Endothelial cell of umbilical vein (primary cell): ENCODE measurements at regions not wholly inside any gene's neighbourhood (a gene's known extent, or its start where the extent isn't known, plus 50 kb on each side); places are given as distances from the start of the nearest gene placed in this dataset.

ENCODE experiments used
- BruUV-seq: library from RNA; stranded (reverse); fragments of 400-500 nt; replicated peaks from 2 replicates; lab custom pipeline; 2021; lab: Mats Ljungman, UMichigan
- CTCF ChIA-PET: fragments of 300-600, 350-600 bp; sonication (Branson Sonifier 250); formaldehyde crosslinking; loops from one replicate; lab custom pipeline; 2021; ENCODE audit warnings: antibody characterized with exemption, inconsistent platforms; lab: Charles Lee
- POLR2A ChIA-PET: fragments of 300-600, 350-600 bp; sonication (Branson Sonifier 250); formaldehyde crosslinking; loops from one replicate; lab custom pipeline; 2021; ENCODE audit warnings: antibody characterized with exemption, inconsistent platforms; lab: Charles Lee
- DNase-seq: peaks from one replicate; pipeline ENCODE4 v3.0.0-alpha.2; 2011; ENCODE audit warnings: low read depth, low spot score
- FAIRE-seq: peaks from 2 replicates; lab custom pipeline; 2011; peaks lifted over from hg19 to GRCh38; lab: Jason Lieb, UNC
- H2AFZ ChIP-seq: 2 replicates; pipeline ENCODE4 v1.6.0; 2012; ENCODE audit warnings: low read depth, low read length, control low read depth, inconsistent platforms
- H3K27ac ChIP-seq: 2 replicates; pipeline ENCODE4 v1.5.1; 2011; ENCODE audit warnings: low read depth, mild to moderate bottlenecking, control low read depth, low read length, moderate library complexity; ENCODE audit not compliant: insufficient read depth
- H3K27me3 ChIP-seq, 2 experiments: 2 replicates each; pipeline versions ENCODE4 v1.6.0 to v1.6.1; 2011; ENCODE audit warnings: low read length in 2 of 2, mixed read lengths in 1 of 2; ENCODE audit not compliant: control insufficient read depth in 2 of 2, insufficient read depth in 2 of 2
- H3K36me3 ChIP-seq, 2 experiments: 2 replicates in 1 of 2; 3 replicates in 1 of 2; pipeline ENCODE4 v1.5.1; 2011; ENCODE audit warnings: low read length in 2 of 2, mild to moderate bottlenecking in 1 of 2, moderate library complexity in 1 of 2; ENCODE audit not compliant: control insufficient read depth in 2 of 2, insufficient read depth in 2 of 2; ENCODE audit errors: extremely low read depth in 1 of 2
- H3K4me1 ChIP-seq: 3 replicates; pipeline ENCODE4 v1.5.1; 2011; ENCODE audit warnings: mild to moderate bottlenecking, low read length; ENCODE audit not compliant: control insufficient read depth, insufficient read depth; ENCODE audit errors: extremely low read depth
- H3K4me2 ChIP-seq: 2 replicates; pipeline ENCODE4 v1.6.1; 2011; ENCODE audit warnings: low read length, control low read depth, mixed read lengths; ENCODE audit not compliant: insufficient read depth
- H3K4me3 ChIP-seq, 3 experiments: fragments of 200-600 bp in 1 of 3; sonication (generic), shearing (Covaris generic) in 1 of 3; replicated peaks in 1 of 3; 2 replicates each; pipeline ENCODE4 v1.5.1; 2011 to 2016; ENCODE audit warnings: control low read depth in 3 of 3, low read length in 3 of 3, mild to moderate bottlenecking in 2 of 3, inconsistent platforms in 1 of 3, low read depth in 1 of 3, moderate library complexity in 1 of 3; ENCODE audit not compliant: insufficient read depth in 1 of 3
- H3K79me2 ChIP-seq: 2 replicates; pipeline ENCODE4 v1.6.0; 2012; ENCODE audit warnings: low read length, inconsistent platforms; ENCODE audit not compliant: control insufficient read depth, insufficient read depth
- H3K9ac ChIP-seq: replicated peaks from 2 replicates; pipeline ENCODE3; 2011; ENCODE audit warnings: low read length, control low read depth; ENCODE audit not compliant: insufficient read depth; ENCODE audit errors: extremely low read depth
- H3K9me1 ChIP-seq: replicated peaks from 3 replicates; pipeline ENCODE4 v1.6.0; 2011; ENCODE audit warnings: mild to moderate bottlenecking, low read length; ENCODE audit not compliant: control insufficient read depth, insufficient read depth; ENCODE audit errors: extremely low read depth
- H3K9me3 ChIP-seq: replicated peaks from 2 replicates; pipeline ENCODE4 v1.5.1; 2012; ENCODE audit warnings: low read length, inconsistent platforms; ENCODE audit not compliant: control insufficient read depth, insufficient read depth
- H4K20me1 ChIP-seq: replicated peaks from 2 replicates; pipeline ENCODE3; 2011; ENCODE audit warnings: mild to moderate bottlenecking, low read length; ENCODE audit not compliant: control insufficient read depth, insufficient read depth; ENCODE audit errors: extremely low read depth
- EZH2 ChIP-seq: IDR thresholded peaks from 2 replicates; pipeline ENCODE4 v1.6.1; 2012; ENCODE audit warnings: borderline replicate concordance, low read depth, mild to moderate bottlenecking, moderate library complexity, low read length, inconsistent platforms; ENCODE audit not compliant: severe bottlenecking
- FOS ChIP-seq: IDR thresholded peaks from 2 replicates; pipeline ENCODE4 v1.6.1; 2011; ENCODE audit warnings: mild to moderate bottlenecking, low read length, moderate library complexity, borderline replicate concordance; ENCODE audit not compliant: insufficient read depth
- GATA2 ChIP-seq: IDR thresholded peaks from 2 replicates; pipeline ENCODE4 v1.7.0; 2011; ENCODE audit warnings: low read depth, mild to moderate bottlenecking, moderate library complexity, mixed read lengths, low read length; ENCODE audit not compliant: insufficient read length, insufficient read depth
- JUN ChIP-seq: IDR thresholded peaks from 2 replicates; pipeline ENCODE4 v1.6.1; 2011; ENCODE audit warnings: borderline replicate concordance, low read depth; ENCODE audit not compliant: insufficient read length, insufficient read depth
- MYC ChIP-seq: IDR thresholded peaks from one replicate; pipeline ENCODE4 v1.6.1; 2011; ENCODE audit warnings: mild to moderate bottlenecking, low read depth, low read length
- POLR2A ChIP-seq: IDR thresholded peaks from 2 replicates; pipeline ENCODE4 v1.6.1; 2012; ENCODE audit warnings: low read depth, mild to moderate bottlenecking, control low read depth, low read length
- POLR2AphosphoS5 ChIP-seq: IDR thresholded peaks from 2 replicates; pipeline ENCODE4 v1.6.1; 2012; ENCODE audit warnings: low read depth, mild to moderate bottlenecking, control low read depth, low read length, moderate library complexity; ENCODE audit not compliant: insufficient read depth
- dilution Hi-C: fragments of 300-500 bp; cut with MboI; formaldehyde crosslinking; loops from one replicate; pipeline ENCODE4 v1.15.0; 2019; ENCODE audit warnings: low sequenced_read_pairs; ENCODE audit not compliant: extremely low pct_ligation_motif_present
- intact Hi-C: fragments of 100-400 bp; cut with micrococcal nuclease; formaldehyde crosslinking; loops from one replicate; pipeline ENCODE4 v1.10.0; 2022
- TF ChIP-seq, protein P1 (sequence below): IDR thresholded peaks from 2 replicates; pipeline ENCODE4 v1.6.1; 2011; ENCODE audit not compliant: insufficient read depth, insufficient read length
- TF ChIP-seq, protein P2 (sequence below), 2 donors: IDR thresholded peaks; 1 replicate in 1 of 2; 2 replicates in 1 of 2; pipeline ENCODE4 v1.5.1; 2011; ENCODE audit warnings: low read length in 2 of 2, mild to moderate bottlenecking in 2 of 2, moderate library complexity in 2 of 2, control low read depth in 1 of 2, inconsistent platforms in 1 of 2, low read depth in 1 of 2; ENCODE audit not compliant: insufficient read depth in 1 of 2; ENCODE audit errors: extremely low read depth in 1 of 2

DNA sequence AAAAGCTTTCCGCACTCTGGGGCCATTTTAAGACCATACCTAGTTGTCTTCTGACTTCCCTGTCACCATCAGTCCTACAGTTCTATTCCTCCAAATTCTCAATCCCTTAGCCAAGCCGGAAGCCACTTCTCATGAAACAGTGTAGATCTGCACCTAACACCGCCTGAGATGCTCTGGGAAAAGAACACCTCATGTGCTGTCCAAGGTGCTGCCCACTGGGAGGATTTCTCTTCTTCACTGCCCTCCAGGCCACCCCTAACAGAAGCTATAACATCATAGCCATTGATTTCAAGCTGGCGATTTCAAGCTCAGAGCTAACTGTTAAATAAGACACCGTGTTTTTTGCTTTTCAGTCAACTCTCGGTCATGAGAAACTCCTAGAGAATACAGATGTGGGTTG lies 559.3 kb downstream of the CCDC171 start:
- DNase-seq = no peak
- Histone ChIP-seq H3K79me2 (no peaks in the 10 kb centered on the region), H3K27me3 (no peaks in the 10 kb centered on the region), H2AFZ (no peak overlapping the region), H3K36me3 (no peaks in the 10 kb centered on the region), H3K9me3 (no peaks in the 10 kb centered on the region), H4K20me1 (no peaks in the 10 kb centered on the region), H3K4me1 (no peaks in the 10 kb centered on the region), H3K9me1 (no peaks in the 10 kb centered on the region), H3K9ac (no peak overlapping the region), H3K4me2 (no peak overlapping the region), H3K4me3 (no peak overlapping the region), H3K27ac (no peak overlapping the region)
- ChIA-PET CTCF (interaction anchor here (2.6 kb wide), 1 partner anchor 22 kb away, joined by 8 read pairs; no protein-coding TSS in a partner anchor), POLR2A (no interaction called here)
- TF ChIP-seq EZH2 (no peak), GATA2 (no peak), JUN (no peak), MYC (no peak), POLR2AphosphoS5 (no peak), FOS (no peak), POLR2A (no peak)
- TF ChIP-seq, protein P1, sequence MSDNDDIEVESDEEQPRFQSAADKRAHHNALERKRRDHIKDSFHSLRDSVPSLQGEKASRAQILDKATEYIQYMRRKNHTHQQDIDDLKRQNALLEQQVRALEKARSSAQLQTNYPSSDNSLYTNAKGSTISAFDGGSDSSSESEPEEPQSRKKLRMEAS = no peak
- TF ChIP-seq, protein P2, sequence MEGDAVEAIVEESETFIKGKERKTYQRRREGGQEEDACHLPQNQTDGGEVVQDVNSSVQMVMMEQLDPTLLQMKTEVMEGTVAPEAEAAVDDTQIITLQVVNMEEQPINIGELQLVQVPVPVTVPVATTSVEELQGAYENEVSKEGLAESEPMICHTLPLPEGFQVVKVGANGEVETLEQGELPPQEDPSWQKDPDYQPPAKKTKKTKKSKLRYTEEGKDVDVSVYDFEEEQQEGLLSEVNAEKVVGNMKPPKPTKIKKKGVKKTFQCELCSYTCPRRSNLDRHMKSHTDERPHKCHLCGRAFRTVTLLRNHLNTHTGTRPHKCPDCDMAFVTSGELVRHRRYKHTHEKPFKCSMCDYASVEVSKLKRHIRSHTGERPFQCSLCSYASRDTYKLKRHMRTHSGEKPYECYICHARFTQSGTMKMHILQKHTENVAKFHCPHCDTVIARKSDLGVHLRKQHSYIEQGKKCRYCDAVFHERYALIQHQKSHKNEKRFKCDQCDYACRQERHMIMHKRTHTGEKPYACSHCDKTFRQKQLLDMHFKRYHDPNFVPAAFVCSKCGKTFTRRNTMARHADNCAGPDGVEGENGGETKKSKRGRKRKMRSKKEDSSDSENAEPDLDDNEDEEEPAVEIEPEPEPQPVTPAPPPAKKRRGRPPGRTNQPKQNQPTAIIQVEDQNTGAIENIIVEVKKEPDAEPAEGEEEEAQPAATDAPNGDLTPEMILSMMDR (IDR thresholded peaks at IDR 0.05; ENCODE audit: extremely low read depth in 1 of 2, insufficient read depth in 1 of 2, low read depth in 1 of 2, low read length in 2 of 2) = no peak
- FAIRE-seq = no peak
- no TSS peak for BruUV-seq
- dilution Hi-C loops = no loop called here
- intact Hi-C loops = no loop called here
